ENCODE measurements at regions not wholly inside any gene's neighbourhood (a gene's known extent, or its start where the extent isn't known, plus 50 kb on each side); places are given as distances from the start of the nearest gene placed in this dataset.
"Not testable (repeated sequence)": the region's sequence is repeated elsewhere in the genome, so short reads cannot be mapped to it uniquely, and the experiment has no call there.

- H3K9me3 ChIP-seq; H3K27me3 ChIP-seq (replicated peaks in 1 of 7); H3K27ac ChIP-seq; H3K36me3 ChIP-seq; H3K4me1 ChIP-seq; intact Hi-C loops (cut with DNase I; ENCODE audit: low total_unique reads); H3K4me3 ChIP-seq: not testable (repeated sequence)
- WGBS, 5 donors = 85 to 96% (median 87%) methylated on average over 5 to 9 of the region's 9 CpGs
- DNase-seq = peak; percentile 49
Measured at GRCh38 chr2:87396551-87397265, 351.2 kb upstream of the PLGLB2 start.

GRCh38 chr2:87397276-87398065, 350.4 kb upstream of the PLGLB2 start:
- H3K27ac ChIP-seq; H3K27me3 ChIP-seq (replicated peaks in 1 of 7); H3K4me1 ChIP-seq; H3K4me3 ChIP-seq; H3K9me3 ChIP-seq; intact Hi-C loops (cut with DNase I; ENCODE audit: low total_unique reads); H3K36me3 ChIP-seq: not testable (repeated sequence)
- WGBS, 5 donors = 82 to 100% (median 89%) methylated on average over 1 to 9 of the region's 9 CpGs
- DNase-seq = peak; percentile 58

GRCh38 chr2:87398567-87399305, 349.2 kb upstream of the PLGLB2 start:
- intact Hi-C loops (cut with DNase I; ENCODE audit: low total_unique reads); H3K27ac ChIP-seq; H3K4me3 ChIP-seq; H3K27me3 ChIP-seq (replicated peaks in 1 of 7); H3K36me3 ChIP-seq; H3K4me1 ChIP-seq: not testable (repeated sequence)
- peak; percentile 74 for DNase-seq
- WGBS, 5 donors = 76 to 95% (median 92%) methylated on average over 2 to 7 of the region's 8 CpGs
- H3K9me3 ChIP-seq = peaks cover 0 to 12% (median 10%) of the 10 kb centered on the region in 8 donors

- H3K4me1 ChIP-seq = no peaks in the 10 kb centered on the region
- no peak for DNase-seq
- H3K27ac ChIP-seq = no peak overlapping the region
- no peaks in the 10 kb centered on the region for H3K27me3 ChIP-seq (replicated peaks in 1 of 7)
- peaks cover 0 to 20% (median 15%) of the 10 kb centered on the region in 8 donors for H3K9me3 ChIP-seq
- WGBS, 5 donors = 77 to 87% (median 82%) methylated on average over 16 of the region's 16 CpGs
- intact Hi-C loops (cut with DNase I; ENCODE audit: low total_unique reads) = no loop called here
- no peak overlapping the region for H3K4me3 ChIP-seq
- TF ChIP-seq POLR2A (IDR thresholded peaks at IDR 0.05) (no peak), CTCF (IDR thresholded peaks at IDR 0.05 in 8 of 11, conservative IDR thresholded peaks at IDR 0.05 in 3 of 11) (no peak), POLR2AphosphoS5 (IDR thresholded peaks at IDR 0.05) (no peak)
- no peaks in the 10 kb centered on the region for H3K36me3 ChIP-seq
Measured at GRCh38 chr2:87401726-87402345, 346.1 kb upstream of the PLGLB2 start.

- no peak overlapping the region for H3K4me3 ChIP-seq
- H3K4me1 ChIP-seq = no peaks in the 10 kb centered on the region
- no peak overlapping the region for H3K27ac ChIP-seq
- peak; percentile 41 for DNase-seq
- intact Hi-C loops (cut with DNase I; ENCODE audit: low total_unique reads) = no loop called here
- no peaks in the 10 kb centered on the region for H3K36me3 ChIP-seq
- H3K27me3 ChIP-seq (replicated peaks in 1 of 7) = no peaks in the 10 kb centered on the region
- 92 to 100% (median 98%) methylated on average over 6 of the region's 6 CpGs for WGBS, 5 donors
- TF ChIP-seq CTCF (IDR thresholded peaks at IDR 0.05 in 8 of 11, conservative IDR thresholded peaks at IDR 0.05 in 3 of 11) (no peak), POLR2AphosphoS5 (IDR thresholded peaks at IDR 0.05) (no peak), POLR2A (IDR thresholded peaks at IDR 0.05) (no peak)
- H3K9me3 ChIP-seq = peaks cover 0 to 20% (median 15%) of the 10 kb centered on the region in 8 donors
Measured at GRCh38 chr2:87403893-87404175, 344.1 kb upstream of the PLGLB2 start.

GRCh38 chr2:87404411-87405255, 343.3 kb upstream of the PLGLB2 start:
- H3K4me1 ChIP-seq; intact Hi-C loops (cut with DNase I; ENCODE audit: low total_unique reads); DNase-seq; H3K36me3 ChIP-seq; H3K27me3 ChIP-seq (replicated peaks in 1 of 7); H3K4me3 ChIP-seq; H3K27ac ChIP-seq: not testable (repeated sequence)
- peaks cover 0 to 20% (median 15%) of the 10 kb centered on the region in 8 donors for H3K9me3 ChIP-seq
- 90 to 95% (median 92%) methylated on average over 20 to 22 of the region's 22 CpGs for WGBS, 5 donors

- intact Hi-C loops (cut with DNase I; ENCODE audit: low total_unique reads); H3K27ac ChIP-seq; H3K27me3 ChIP-seq (replicated peaks in 1 of 7); H3K4me1 ChIP-seq; H3K36me3 ChIP-seq; H3K4me3 ChIP-seq: not testable (repeated sequence)
- 83 to 93% (median 87%) methylated on average over 3 to 4 of the region's 6 CpGs for WGBS, 5 donors
- H3K9me3 ChIP-seq = peaks cover 0 to 20% (median 15%) of the 10 kb centered on the region in 8 donors
- DNase-seq = peak; percentile 67
Measured at GRCh38 chr2:87405531-87406216, 342.2 kb upstream of the PLGLB2 start.

Measured in spleen (tissue), 11 donors.